Fibroblast of skin of right quadriceps (primary cell): ENCODE measurements at regions not wholly inside any gene's neighbourhood (a gene's known extent, or its start where the extent isn't known, plus 50 kb on each side); places are given as distances from the start of the nearest gene placed in this dataset.
"Not testable (repeated sequence)": the region's sequence is repeated elsewhere in the genome, so short reads cannot be mapped to it uniquely, and the experiment has no call there.

Experiments used
- DNase-seq: peaks from one replicate; pipeline ENCODE4 v3.0.0-alpha.2; 2013

DNA sequence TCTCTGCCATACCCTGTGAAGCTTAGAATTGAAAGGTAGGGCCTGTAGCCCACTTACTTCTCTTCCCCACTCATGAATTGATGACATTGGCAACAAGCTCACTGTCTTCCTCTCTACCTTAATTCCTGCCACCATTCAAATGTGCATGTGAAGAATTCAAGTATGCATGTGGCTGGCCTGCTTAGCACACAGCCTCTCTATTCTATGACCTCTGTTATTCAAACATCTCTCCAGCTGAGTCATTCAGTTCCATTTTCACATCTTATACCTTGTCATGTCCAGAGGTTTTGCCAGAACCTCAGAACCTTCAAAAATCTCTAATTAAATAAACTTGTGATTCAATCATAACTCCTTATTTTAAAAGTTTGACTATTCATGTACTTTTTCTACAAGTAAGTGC is 114.7 kb upstream of the MAN2A1 start:
- no peak for DNase-seq

DNA sequence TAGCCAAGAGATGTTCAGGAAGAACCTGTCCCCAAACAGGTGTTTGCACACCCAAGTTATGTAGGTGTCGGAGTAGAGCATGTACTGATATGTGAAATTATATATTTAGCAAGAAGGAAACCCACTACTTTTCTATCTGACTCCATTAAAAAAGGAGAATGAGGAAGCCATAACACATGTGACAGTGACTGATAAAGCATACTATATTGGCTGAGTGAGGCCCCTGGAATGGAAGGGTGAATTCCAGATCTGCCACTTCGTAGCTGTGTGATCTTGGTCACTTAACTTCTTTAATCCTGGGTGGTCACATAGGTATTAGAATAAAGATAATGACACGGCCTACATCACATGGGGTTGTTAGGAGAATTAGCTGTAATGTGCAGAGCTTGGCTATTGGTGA is 116.0 kb upstream of the MAN2A1 start:
- no peak for DNase-seq

DNA sequence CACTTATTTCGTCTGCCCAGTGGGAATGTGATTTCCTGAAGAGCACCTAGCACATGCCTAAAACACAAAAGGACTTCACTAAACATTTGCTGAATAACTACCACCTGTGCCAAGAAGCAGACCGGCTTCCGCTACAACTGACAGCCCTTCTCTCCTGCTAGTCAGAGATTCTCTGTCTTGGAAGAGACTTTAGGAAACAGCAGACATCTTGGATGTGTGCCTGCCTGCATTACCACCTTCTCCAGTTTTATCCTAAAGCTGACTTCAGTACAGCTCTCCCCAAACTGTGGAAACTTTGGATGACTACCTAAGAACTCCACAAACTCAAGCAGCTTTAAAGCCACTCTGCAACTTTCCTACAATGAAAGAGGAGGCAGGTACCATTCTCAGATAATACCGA is 116.5 kb upstream of the MAN2A1 start:
- DNase-seq, result no peak

DNA sequence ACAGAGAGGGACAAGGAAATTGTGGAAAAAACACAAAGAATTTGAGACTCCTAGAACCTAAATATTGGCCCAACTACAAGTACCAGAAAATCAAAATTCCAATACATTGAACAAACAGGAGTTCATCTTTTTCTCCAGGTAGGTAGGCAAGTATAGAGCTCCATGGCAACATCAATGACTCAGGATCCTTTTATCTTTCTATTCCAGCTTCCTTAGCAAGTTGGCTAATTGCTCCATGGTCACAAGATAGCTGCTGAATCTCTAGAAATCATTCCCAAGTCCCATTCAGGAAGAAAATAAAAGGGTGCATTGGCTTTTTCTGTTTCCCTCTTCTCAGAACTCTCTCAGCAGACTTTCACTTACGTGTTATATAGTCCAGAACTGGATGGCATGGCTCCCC is 117.9 kb upstream of the MAN2A1 start:
- DNase-seq, result no peak

DNA sequence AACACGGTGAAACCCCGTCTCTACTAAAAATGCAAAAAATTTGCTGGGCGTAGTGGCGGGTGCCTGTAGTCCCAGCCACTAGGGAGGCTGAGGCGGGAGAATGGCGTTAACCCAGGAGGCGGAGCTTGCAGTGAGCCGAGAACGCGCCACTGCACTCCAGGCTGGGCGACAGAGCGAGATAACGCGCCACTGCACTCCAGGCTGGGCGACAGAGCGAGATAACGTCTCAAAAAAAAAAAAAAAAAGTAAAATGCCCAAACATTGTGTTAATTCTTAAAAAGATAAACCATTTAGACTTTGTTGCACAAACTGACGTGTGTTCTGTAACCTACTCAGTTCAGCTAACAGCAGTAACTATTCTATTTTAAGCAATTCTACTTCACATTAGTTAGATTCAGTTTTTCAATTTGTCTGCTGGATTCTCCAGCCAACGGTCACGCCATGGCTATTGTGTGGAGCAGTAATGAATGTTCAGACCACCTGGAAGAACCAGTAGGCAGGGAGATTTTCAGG is 119.3 kb upstream of the MAN2A1 start:
- no peak for DNase-seq

DNA sequence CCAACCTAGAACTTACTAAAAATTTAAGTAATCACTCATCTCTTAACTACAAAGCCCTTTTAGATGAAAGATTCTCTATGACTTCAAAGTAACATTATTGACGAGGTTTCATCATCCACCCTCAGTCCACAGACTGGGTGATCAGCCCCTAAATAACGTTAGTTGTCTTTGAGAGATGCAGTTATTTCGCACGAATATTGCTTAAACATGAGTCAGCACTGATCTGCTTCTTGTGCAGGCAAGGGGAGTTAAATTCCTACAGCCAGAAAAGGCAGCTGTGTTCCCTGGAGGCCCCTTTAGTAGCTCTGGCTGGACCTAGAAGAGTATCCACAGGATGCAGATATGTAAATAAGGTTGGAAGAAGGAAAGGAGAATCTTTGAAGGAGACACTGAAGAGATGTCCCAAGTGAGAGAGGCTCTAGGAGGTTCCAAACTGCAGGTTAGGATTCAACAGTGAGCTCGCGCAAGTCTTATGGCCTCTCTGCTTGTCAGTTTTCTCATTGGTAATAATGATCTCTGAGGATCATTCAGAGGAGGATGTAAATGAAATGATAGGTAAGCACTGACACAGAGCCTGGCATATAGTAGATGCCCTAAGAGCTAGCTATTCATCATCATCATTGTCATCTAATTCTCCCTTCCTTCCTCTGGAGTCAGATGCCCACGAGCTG is 122.2 kb upstream of the MAN2A1 start:
- peak; percentile 68 for DNase-seq

DNA sequence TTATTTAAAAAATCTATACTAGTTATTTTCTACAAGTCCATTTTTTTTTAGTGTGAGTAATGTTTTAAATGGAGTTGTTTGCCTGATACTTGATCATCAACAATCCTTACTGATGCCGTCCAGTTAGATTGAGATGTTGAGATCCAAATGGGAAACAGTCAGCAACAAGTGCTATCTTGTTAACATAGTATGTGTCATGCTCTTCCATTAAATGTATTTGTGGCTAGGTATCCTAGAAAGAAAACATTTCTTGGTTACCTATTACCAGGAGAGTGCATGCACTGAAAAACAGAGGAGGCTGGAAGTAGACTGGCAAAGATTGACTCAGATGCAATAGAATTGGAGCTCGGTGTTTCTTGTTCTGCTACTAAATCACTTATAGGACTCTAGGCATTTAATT is 123.4 kb upstream of the MAN2A1 start:
- DNase-seq, result no peak

DNA sequence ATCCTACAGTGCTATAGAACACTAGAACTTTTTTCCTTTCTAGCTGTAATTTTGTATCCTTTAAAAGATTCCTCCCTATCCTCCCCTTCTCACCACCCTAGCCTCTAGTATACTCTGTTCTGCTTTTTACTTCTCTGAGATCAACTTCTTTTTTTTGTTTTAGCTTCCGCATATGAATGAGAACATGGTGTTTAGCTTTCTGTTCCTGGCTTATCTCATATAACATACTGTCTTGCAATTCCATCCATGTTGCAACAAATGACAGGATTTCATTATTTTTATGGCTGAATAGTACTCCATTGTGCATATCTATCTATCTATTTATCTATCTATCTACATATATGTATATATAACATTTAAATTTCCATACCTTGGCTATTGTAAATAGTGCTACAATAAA is 126.0 kb upstream of the MAN2A1 start:
- DNase-seq, result no peak

DNA sequence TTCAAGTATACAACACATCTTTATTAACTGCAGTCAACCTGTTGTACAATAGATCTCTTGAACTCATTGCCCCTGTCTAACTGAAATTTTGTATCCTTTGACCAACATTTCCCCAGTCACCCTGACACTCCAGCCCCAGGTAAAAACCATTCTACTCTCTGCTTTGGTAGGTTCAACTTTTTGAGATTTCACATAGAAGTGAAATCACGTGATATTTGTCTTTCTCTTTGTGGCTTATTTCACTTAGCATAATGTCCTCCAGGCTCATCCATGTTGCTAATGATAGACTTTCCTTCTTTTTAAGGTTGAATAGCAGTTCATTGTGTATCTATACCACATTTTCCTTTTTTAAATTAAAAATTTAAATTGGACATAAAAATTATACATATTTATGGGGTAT is 126.5 kb upstream of the MAN2A1 start:
- no peak for DNase-seq

DNA sequence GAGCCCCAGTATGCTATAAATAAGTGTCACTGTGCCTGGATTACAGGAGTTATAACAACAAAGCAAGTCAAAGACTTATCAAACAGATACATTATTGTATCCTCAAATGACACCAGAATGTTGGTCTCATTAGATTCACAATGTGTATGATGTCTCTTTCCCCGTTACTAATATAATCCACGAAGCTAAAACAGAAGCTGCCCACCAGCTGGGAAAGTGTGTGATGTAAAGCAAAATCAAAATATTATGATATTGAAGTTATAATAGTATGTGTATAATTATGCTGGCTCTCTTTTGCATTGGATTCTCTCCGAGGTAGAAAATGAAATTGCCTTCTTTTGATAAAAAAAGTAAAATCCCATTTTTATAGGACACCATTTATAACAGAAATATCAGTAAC is 127.3 kb upstream of the MAN2A1 start:
- no peak for DNase-seq

DNA sequence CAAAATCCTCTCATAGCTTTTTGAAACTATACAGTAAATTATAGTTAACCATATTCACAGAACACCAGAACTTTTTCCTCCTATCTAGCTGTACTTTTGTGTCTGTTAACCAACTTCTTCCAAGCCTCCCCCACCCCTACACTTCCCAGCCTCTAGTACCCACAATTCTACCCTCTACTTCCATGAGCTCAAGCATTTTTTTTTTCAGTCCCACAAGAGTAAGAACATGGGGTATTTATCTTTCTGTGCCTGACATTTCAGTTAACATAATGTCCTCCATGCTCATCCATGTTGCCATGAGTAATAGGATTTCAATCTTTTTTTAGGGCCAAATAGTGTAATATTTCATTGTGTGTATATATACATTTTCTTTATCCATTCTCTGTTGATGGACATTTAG is 128.3 kb upstream of the MAN2A1 start:
- DNase-seq, result no peak

DNA sequence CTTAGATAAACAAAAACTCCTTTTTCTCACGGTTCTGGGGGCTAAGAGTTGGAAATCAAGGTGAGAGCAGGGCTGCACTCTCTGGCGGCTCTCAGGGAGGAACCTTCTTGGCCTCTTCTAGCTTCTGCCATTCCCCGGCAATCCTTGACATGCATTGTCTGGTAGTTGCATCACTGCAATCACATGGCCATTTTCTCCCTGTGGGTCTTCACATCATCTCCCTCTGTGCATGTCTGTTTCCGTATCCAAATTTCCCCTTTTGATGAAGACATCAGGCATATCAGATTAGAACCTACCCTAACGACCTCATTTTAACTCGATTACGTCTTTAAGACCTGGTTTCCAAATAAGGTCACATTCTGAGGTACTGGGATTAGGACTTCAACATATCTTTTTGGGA is 129.2 kb upstream of the MAN2A1 start:
- DNase-seq, result no peak

DNA sequence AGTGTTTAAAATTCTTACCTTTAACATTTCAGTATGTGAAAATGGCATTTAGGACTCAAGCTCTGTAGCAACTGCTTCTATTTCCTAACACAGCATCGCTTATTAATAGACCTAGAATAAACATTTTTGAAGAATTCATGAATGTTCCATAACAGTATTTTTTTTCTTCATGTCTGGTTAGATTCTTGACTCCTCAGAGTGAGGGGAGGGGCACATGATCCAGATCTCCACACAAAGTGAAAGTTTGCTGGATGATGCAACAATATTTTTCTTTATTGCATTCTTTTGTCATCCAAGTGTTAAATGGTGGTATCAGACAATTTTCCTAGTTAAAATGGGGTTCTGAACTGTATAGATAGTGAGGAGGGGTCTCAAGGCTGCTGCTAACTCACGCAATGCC is 130.8 kb upstream of the MAN2A1 start:
- peak; percentile 32 for DNase-seq

DNA sequence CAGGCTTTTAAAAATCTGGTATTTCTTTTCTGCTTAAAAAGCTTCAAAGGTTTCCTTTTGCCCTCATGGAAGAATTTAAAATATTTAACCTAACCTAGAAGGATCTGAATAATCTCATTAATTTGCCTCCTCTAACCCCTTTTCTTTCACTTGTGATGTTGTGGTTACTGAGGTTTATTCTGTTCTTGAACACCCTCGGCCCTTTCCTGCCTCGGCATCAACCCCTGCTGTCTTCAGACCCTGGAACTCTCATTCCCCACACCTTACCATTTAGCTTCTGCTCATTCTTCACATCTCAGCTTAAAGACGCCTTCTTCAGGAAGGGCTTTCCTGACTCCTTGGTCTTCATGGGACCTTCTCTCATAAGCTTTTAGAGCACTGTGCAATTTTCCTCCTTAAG is 131.4 kb upstream of the MAN2A1 start:
- DNase-seq, result no peak

DNA sequence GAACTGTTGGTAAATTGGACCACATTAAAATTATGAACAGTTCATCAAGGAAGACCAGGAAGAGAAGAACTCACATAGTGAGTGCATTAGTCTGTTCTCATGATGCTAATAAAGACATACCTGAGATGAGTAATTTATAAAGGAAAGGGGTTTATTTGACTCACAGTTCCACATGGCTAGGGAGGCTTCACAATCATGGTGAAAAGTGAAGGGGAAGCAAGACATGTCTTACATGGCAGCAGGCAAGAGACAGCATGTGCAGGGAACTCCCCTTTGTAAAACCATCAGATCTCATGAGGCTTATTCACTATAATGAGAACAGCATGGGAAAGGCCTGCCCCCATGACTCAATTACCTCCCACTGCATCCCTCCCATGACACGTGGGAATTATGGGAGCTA is 135.9 kb upstream of the MAN2A1 start:
- no peak for DNase-seq

DNA sequence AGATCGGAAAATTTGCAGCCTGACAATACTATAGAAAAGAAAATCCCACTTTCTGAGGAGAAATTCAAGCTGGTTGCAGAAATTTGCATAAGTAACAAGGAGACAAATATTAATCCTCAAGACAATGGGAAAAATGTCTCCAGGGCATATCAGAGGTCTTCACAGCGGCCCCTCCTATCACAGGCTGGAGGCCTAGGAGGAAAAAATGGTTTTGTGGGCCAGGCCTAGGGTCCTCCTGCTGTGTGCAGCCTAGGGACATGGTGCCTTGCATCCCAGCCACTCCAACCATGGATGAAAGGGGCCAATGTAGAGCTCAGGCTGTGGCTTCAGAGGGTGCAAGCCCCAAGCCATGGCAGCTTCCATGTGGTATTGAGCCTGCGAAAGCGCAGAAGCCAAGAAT is 138.5 kb upstream of the MAN2A1 start:
- not testable (repeated sequence) for DNase-seq

DNA sequence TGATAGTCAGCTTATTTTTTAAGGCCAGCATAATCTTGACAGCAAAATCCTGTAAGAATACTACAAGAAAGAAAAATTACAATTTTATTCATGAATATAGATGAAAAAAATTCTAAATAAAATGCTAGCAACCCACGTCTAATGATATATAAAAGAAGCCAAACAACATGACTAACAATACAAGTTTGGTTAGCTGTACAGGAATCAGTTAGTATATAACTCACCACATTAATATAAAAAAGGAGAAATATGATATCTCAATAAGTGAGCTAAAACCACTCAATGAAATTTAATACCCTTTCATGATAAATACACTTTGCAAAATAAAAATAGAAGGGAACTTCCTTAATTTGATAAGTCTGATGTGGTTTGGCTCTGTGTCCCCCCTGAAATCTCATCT is 139.7 kb upstream of the MAN2A1 start:
- no peak for DNase-seq

DNA sequence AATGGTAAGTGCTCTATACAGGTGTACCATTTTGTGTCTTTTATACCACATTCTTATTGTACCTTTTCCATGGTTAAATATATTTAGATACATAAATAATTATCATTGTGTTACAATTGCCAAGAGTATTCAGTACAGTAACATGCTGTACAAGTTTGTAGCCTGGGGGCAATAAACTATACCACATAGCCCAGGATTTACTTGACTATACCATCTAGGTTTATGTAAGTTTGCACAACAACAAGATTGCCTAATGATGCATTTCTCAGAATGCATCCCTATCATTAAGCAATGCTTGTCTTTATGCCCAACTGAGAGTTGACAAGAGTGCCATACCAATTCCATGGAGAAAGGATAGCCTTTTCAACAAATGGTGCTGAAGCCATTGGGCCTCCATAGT is 136.7 kb upstream of the PJA2 start:
- no peak for DNase-seq

DNA sequence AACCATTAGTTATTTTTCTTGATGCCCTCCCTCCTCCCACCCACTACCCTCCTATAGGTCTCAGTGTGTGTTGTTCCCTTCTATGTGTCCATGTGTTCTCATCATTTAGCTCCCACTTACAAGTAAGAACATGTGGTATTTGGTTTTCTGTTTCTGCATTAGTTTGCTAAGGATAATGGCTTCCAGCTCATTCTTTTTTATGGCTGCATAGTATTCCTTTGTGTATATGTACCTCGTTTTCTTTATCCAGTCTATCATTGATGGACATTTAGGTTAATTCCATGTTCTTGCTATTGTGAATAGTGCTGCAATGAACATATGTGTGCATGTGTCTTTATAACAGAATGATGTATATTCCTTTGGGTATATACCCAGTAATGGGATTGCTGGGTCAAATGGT is 135.1 kb upstream of the PJA2 start:
- DNase-seq, result not testable (repeated sequence)

DNA sequence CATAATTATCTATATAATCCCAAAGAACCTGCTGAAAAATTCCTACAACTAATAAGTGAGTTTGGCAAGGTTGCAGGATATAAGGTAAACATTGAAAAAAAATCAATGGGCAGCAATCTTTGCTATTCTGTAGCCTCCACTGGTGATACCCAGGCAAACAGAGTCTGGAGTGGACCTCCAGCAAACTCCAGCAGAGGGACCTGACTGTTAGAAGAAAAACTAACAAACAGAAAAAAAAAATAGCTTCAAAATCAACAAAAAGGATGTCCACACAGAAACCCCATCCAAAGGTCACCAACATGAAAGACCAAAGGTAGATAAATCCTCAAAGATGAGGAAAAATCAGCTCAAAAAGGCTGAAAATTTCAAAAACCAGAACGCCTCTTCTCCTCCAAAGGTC is 128.9 kb upstream of the PJA2 start:
- DNase-seq, result not testable (repeated sequence)

DNA sequence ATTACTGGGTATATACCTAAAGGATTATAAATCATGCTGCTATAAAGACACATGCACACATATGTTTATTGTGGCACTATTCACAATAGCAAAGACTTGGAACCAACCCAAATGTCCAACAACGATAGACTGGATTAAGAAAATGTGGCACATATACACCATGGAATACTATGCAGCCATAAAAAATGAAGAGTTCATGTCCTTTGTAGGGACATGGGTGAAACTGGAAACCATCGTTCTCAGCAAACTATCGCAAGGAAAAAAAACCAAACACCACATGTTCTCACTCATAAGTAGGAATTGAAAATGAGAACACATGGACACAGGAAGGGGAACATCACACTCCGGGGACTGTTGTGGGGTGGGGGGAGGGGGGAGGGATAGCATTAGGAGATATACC is 125.3 kb upstream of the PJA2 start:
- DNase-seq, result not testable (repeated sequence)

DNA sequence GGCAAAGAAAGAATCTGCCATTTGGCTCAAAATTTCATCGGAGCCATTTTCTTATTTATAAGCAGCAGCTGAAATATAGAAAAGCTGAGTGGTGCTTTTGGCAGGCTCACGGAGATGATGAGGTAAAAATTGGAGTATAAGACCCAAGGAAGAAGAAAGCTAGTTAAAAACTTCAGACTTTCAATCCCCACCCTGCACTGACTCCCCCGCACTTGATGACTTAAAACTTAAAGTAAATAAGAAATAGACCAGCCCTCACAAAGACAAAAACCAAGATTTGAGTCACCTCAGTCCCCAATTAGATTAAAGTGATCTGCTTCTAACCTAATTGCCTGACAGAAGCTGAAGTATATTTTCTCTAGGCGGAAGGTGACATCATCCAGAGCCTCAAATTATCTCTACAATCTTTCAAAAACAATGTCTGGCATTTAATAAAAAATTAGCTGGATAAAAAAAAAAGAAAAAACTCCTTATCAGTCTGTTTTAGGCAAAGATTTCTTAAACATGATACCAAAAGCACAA is 124.0 kb upstream of the PJA2 start:
- DNase-seq, result peak; percentile 3

DNA sequence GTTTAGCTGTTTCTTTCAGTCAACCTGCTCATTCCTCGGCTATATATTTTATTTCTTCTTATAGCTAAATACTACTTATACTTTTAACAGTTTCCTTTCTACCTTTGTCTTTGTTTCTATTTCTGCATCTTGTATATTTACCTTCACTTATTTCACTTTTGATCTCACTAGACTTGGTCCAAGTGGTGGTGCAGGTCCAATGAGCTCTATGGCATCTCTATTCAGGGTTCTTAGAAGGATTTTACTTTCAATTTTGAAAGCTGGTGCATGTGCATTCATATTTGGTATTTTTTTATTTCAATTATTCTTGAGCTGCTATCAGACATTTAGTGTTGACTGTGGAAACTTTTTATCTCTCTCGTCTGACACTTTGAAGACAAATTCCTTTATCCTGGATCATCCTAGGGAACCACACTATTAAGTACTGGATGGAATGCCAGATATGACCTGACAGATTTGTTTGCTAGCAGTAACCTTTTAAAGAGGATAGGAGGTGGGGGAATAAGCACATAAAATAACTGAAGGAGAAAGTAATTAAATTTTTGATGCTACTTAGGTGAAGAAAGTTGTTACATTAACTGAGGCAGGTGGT is 123.1 kb upstream of the PJA2 start:
- no peak for DNase-seq

DNA sequence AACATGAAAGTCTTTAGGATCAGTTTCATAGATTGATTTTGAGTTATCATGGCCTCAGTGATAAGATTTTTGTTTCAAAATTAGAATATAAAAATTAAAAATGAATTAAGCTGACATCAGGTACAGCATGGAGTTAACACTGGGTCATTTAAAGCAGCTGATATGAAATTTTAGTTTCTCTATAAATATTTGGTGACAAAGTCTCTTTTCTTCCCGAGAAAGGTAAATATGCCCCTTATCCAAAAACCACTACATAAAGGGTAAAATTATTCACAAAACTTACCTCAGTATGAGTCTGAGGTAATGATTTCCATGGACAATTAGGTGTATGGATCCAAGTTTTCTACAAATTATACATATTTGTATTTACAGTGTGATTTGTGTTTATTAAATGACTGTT is 121.5 kb upstream of the PJA2 start:
- DNase-seq, result no peak

DNA sequence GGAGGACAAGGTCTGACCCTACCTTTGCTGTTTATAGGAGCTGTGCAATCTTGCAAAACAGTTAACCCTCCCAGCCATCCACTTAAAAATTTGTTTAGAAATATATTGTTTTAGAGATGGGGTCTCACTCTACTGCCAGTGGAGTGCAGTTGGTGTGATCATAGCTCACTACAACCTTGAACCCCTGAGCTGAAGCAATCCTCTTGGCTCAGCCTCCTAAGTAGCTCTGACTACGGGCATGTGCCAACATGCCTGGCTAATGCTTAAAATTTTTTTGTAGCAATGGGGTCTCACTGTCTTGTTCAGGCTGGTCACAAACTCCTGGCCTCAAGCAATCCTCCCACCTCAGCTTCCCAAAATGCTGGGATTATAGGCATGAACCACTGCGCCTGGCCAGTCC is 120.2 kb upstream of the PJA2 start:
- DNase-seq, result no peak
